CD4-positive, alpha-beta T cell treated with Interferon alpha-2 for 1 hour (primary cell): ENCODE measurements at regions not wholly inside any gene's neighbourhood (a gene's known extent, or its start where the extent isn't known, plus 50 kb on each side); places are given as distances from the start of the nearest gene placed in this dataset.
"Not testable (repeated sequence)": the region's sequence is repeated elsewhere in the genome, so short reads cannot be mapped to it uniquely, and the experiment has no call there.

Experiments used
- DNase-seq, 2 donors: peaks; one replicate each; pipeline ENCODE4 v3.0.0-alpha.2; 2020 to 2022

DNA sequence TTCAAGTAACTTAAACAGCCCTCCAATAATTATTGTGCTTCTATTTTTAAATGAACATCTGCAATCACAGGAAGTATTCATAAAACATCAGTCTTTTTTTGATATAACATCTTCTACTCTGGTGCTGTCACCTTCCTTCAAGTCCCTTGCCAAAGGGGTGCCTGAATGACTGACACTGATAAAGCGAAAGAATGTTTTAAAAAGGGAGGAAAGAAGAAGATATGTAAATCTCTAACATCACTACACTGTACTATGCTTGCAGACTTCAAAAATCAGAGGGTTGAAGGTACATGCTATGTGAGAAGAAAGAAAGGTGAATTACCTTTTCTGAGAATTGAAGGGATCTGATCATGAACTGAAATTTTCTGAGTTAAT lies 253.7 kb downstream of the ZPLD1 start:
- DNase-seq, result no peak

DNA sequence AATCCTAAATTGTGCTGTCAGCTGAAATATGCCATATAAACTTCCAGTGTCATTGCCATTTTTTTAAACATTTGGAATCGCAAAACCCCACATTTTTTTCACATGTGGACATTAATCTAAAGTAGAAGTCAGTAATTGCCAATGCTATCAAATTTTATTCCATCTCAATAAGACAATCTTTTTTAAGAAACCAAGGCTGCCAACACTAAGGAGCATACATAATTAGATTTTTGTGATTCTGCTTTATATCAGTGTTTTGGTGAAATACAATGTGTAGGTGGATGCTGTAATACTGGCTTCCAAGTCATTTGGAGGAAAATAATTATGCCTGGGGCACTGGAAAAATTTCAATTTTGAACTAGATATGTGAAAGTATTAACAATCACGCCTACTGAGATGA lies 256.7 kb downstream of the ZPLD1 start:
- DNase-seq, result no peak

DNA sequence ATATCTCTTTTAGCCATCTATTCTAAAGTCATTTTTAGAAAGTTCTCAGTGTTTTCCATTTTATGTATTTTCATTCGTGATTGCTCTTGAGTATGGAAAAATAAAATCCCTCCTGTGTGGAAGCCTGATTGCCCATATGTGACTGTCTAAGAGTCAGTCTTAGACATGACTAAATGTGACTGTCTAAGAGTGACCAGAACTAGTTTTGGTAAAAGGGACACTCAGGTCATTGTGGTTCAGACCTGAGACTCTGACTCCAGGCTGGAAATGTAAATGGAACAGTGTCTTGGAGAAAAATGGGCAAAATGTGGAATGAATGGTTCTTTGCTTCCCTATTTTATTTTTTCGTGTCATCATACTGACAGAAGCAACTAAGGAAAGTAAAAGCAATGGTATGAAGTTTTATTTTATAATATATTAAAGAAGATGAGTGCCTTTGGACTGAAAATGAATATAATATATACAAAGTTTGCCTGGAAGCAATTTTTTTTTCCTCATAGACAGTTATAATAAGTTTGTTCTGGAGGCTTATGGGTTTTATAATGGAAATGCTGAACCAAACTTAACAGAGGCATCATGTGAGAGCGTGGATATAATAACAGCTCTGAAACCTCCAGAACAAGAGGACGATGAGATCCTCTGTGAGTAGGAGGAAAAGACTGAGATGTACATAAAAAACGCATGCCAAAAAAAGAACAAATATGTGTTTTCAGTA lies 264.4 kb downstream of the ZPLD1 start:
- no peak for DNase-seq

DNA sequence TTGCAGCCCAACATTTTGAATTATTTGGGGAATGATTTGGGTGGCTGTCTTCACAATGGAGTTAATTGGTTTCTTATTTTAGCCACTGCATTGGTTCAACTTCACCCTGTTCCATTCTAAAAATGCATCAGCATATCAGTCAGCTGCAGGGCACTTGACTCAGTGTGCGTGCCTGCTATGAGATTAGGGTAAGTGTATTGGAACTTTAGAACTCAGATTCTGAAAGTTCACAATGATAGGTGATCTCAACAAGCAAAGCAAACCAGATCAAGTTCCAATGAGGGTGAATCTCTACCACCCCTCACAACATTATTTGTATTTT lies 265.0 kb downstream of the ZPLD1 start:
- DNase-seq, result no peak

DNA sequence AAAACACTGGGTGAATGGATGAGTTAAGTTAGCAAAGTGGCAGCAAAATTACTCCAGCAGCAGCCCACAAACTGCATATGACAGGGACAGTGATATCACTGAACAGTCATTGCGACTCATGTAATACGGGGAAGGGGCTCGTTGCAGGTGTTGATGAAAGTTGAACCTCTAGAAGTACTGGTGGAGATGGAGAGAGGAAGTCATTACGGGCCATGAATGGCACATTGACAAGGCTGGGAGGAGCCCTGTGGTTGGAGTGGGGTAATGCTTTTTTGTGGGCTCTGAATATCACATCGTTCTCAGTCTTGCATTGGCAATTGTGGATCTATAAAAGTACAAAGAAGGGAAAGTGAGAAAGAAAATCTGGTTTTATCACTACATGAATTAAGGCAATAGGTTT lies 278.1 kb downstream of the ZPLD1 start:
- DNase-seq, result no peak

DNA sequence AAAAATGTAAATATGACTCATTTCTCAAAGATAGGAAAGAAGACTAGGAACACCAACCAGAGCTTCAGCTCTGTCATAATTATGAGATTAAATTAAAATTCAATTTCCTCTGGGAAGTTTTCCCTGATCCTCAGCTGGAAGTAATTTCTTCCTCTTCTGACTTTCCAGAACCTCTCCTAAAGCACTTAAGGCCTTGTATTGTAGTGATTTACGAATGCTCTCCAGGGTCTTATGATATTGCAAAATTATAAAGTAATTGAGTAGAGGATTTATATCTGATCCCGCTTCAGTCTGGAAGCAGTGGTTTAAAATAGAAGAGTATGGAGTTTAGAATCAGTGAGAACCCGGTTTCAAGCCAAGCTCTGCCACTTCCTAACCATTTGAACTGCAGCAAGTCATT lies 279.8 kb downstream of the ZPLD1 start:
- no peak for DNase-seq

DNA sequence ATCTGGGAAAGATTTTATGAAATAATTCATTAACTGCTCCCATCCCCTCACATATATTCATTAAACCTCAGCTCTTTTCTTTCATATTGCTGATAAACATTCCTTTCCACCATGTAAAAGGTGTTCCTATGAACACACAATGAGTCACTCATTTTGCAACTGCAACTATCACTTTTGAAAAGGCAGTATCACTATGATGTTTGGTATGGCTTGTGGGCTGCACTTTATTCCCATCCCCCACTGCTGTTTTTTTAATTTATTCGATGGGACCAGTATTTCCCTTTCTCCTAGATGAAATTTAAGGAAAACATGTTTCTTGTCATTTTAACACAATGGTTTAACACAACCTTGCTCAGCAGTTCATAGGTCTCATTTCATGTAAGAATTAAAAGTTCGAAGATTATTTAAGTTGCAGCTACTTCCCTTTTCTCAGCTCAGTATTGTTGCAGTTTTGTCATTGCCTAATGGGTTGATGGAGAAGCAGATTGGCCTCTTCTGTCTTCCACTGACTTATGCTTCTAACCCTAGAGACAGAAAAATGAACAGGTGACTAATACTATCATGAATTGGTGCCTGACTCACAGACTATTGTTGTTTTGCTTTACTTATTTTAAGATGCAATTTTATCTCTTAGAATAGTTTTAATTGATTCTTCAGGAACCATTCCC lies 280.3 kb downstream of the ZPLD1 start:
- DNase-seq, result no peak

DNA sequence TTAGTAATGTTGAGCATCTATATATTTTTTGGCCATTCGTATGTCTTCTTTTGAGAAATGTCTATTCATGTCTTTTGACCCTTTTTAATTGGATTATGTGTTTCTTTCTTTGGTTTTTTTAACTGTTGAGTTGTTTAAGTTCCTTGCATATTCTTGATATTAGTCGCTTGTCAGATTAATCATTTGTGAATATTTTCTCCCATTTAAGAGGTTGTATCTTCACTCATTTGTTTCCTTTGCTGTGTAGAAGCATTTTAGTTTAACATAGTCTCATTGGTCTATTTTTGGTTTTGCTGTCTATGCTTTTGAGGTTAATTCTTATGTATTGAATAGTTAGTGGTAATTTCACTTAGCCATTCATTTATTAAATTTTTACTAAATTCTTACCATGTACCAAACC lies 283.8 kb downstream of the ZPLD1 start:
- no peak for DNase-seq

DNA sequence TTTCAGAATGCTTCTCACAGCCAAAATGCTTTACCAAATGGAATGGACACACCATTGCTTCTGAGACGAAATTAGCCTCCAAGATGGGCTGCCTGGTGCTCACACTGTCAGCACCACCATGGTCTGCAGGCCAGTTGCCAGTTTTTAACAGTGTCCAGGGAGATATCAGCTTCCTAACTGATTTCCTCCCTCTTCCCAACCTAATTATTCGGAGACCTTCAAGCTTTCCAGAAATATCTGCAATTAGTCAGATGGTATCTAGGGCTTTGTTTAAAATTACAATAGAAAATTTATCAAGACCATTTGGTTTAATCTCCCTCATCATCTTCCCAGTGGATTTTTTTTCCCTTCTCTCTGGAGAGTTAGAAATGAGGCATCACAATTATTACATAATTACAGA lies 287.5 kb downstream of the ZPLD1 start:
- DNase-seq, result no peak

DNA sequence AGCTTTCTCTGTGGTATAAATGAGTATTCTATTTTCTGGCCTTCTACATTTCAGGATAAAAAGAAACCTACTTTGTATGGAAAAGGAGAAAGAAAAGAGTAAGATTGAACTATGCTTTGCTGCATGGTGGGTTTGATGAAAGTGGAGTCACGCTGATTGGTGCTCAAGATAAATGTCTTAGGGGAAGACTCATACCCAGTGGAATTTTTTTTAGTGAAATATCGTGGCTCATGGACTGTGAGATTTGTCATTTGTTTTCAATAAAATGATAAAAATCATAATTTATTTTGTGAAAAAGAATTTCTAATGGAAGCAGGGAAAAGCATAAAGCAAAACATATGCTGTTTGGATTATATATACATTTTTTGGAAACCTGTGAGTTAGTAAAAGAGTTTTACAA lies 292.5 kb downstream of the ZPLD1 start:
- DNase-seq, result no peak

DNA sequence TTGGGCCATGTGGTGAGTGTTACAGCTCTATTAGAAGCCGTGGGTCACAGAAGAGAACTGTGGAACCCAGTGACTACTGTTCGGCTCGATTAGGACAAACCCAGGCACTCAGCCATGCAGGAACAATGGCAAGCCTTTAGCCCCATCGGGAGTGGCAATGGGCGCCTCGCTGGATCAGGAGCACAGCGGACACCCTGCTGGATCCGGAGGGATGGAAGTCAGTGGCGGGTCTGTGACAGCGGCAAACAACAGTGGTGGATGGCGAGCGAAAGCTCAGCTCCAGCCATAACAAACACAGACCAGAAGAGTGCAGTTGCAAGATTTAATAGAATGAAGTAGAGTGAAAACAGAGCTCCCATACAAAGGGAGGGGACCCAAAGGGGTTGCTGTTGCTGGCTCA lies 297.8 kb downstream of the ZPLD1 start:
- not testable (repeated sequence) for DNase-seq

DNA sequence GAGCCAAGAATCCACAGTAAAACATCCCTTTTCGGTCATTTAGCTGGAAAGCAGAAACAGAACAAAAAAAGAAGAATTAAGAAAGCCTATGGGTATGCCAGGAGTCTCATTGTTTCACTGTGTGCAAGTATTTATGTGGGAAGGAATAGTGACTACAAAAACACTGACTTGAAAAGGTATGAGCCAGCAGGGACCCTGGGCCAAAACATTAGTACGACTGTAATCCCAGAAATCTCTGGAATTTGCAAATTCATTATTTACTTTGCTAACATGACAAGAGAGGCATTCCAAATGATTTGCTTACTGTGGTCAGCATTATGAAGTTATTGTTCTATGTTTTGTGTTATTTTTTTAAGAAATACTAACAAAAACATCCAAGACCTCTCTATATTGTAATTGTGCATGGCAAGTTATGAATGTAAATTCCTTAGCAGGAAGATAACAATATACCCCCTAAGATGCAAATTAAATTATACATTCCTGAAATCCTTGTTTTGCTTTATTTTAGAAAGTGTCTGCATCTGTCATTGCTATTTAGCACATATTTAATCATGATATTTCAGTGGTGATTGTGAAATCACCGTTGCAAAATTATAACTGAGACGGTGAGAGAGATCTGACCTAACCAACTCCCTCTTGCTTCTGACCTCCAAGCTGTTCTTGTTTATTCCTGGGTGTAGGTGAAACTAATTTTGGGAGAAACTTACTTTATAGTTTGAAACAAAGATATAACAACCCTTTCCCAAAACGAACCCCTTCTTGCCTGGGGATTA lies 299.2 kb downstream of the ZPLD1 start:
- no peak for DNase-seq

DNA sequence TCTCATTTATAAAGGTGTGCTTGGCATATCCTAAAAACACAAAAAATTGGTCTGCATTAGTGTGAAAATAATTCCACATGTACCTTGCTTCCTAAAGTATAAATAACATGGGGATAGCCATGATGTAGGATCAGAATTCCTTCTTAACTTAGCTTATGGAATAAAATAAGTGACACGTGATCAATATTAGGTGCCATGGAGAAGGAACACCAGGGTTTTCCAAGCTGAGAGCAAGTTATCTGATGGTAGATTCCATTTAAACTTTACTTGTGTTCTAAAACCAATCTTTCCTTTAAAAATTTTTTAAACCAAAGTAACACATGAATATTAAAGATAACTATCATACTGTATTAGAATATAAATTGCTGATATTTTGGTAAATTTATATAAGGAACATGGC lies 300.5 kb downstream of the ZPLD1 start:
- DNase-seq, result no peak

DNA sequence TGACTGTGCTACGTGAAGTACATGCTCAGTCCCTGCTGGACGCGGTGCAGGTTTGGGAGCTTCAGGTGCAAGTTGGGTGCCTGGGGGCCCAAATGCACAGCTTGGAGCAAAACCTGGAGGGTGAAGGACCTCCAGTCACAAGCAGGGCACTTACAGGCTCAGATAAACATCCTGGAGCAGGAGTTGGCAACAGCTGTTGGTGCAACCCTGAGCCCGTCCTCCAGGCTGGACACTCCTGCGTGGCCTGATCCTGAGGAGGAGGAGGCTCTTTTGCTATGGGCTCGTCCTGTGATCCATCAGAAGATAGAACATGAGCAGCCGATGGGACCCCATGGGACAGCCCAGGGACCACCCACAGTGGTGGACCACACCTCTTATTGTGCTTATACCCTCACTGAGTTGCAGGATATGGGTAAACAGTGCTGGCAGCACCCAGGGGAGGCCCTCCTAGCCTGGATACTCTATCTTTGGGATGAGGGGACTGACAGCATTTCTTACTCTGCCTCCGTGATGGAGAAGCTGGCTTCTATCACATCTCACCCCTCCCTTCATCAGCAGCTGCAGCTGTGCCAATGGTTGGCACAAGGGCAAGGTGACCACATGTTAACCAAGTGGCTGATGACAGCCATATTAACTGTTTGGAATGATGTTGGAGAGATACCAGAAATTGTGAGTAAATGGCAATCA lies 301.6 kb downstream of the ZPLD1 start:
- DNase-seq, result no peak

DNA sequence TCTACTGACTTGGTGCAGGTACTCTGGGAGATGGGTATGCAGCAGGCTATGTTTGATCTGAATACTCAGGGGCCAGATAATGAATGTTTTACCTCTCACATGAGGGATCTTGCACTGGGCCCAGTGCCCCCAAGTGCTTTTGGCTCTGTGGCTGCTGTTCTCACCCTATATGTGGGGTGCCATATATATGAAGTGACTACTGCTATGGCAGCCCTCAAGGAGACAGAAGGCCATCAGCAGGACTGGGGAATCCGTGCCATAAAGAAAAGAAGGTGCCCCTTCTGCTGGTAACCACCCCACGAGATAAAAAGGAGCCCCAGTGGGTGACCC lies 302.1 kb downstream of the ZPLD1 start:
- no peak for DNase-seq

DNA sequence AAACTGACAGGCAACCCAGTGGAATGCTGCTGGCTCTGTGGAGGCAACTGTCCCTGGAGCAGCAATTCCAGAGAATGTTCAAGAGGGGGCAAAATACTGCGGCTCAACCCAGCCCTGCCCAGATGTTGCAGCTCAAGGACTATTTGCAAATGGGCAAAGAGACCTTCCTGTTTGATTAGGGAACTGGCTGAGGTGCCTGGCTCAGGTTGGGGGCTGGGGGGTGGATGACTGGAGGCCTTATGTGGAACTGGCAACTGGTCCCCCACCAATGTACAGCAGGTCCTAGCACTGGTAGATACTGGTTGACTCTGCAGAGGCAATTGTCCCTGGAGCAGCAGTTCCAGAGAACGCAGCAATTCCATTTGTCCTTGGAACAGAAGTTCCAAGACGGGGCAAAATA lies 302.5 kb downstream of the ZPLD1 start:
- DNase-seq, result no peak

DNA sequence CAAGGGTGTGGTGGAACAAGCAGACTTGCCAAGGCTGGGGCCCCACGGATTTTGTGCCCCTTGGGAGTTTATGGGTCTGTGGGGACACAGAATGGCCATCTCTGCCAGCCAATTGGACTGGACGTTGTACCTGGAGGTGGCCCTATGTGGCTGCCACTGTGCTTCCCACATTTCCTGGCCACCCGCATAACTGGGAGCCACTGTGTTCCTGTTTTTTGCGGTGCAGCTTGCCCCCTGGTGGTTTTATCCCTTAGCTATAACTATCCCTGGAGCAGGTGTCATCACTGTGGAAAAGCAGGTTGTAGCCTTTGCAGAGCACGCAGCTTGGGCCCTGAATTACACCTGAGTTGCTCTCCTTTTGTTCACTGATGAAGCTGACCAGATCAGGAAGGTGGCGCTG lies 306.3 kb downstream of the ZPLD1 start:
- DNase-seq, result no peak

DNA sequence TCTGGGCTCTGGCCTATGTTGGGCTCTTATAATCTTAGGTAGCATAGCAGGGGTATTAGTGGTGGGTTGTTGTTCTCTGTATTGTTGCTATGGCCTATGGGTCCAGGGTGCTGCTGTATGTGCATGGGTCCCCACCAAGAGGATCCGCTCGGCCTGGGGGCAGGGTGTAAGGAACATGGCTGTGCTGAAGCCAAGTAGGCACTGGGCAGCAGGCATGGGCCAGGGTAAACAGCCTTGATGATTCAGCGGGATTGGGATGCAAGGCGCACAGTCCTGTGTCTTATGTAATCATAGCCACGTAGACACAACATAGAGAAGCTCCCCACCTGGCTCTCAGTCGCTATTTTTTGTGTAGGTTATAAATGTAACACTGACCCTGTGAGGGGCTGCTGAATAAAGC lies 306.9 kb downstream of the ZPLD1 start:
- DNase-seq, result no peak

DNA sequence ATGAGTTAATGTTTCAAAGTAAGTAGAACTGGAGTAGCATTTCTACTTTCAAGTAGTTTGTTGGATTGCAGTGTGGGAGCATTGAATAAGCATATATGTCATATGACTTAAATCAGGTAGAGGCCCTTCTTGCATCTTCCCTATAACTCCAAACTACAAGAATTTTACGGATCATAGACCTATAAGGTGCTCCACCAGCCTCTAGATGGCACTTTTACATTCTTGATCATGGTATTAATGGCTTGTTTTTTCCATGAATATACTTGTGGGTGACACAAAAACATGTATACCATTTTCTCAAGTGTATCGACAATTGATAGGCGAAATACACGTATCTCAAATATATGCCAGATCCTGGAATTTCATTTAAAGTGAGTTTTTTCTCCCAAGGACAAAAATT lies 311.1 kb downstream of the ZPLD1 start:
- DNase-seq, result no peak

DNA sequence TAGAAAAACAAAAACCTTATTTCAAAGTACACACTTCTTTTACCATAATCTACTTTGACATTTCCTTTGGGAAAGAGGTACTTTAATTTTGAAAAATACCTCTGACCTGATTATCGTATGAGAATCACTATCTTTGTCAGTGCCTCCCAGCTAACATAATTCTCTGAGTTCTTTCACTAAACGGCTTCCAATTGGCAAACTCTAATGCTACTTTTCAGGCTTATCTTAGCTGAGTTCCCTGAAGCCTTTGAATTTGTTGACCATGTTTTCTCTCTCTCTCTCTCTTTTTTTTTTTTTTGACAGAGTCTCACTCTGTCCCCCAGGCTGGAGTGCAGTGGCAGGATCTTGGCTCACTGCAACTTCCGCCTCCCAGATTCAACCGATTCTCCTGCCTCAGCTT lies 312.8 kb downstream of the ZPLD1 start:
- DNase-seq, result no peak

DNA sequence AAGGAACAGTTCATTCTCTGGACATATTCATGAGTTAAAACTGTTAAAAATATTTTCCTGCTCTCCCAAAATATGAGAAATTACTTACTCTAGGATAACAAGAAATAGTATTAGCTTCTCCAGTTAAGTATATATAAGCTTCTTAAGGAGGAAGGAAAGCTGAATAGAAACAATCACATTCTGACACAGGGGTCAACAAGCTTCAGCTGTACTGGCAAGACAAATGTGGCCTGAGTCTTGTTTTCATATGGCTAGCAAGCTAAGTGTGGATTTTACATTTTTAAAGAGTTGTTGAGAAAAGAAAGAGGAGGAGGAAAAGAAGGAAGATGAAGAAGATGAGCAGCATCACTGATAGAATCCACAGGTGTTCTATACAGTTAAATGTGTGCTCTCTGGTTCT lies 313.8 kb downstream of the ZPLD1 start:
- DNase-seq, result no peak

DNA sequence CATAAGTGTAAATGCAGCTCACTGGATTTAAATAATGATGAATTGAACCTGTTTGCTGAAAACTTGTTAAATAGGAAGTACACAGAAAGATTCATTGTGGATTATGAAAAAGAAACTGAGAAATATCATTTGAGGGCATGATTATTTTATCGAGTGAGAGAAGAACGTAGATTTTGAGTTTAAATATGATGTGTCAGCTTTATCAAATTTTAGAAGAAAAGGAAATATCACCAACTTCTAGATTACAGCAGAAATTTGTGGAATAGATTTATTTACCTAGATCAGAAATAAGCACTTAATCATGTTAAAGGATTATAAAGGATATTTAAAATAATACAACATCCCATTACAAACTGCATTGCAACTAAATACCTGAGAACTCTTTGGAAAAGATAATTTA lies 315.5 kb downstream of the ZPLD1 start:
- no peak for DNase-seq

DNA sequence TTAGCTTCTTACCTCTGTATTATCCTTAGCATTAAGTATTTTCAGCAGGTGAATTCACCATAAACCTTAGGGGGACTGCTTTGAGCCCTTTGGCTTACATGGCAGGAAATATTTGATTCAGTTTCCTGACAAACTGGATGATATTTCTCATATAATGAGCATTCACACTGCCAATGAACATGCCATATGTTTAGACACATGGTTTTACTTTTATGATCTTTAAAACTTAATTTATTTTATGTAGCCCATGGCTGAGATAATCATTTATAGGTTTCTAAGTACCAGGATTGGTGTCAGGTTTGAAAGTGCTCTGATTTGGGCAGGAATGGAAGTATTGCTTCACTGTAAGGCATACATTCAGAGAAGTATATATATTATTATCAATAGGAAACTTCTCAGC lies 319.1 kb downstream of the ZPLD1 start:
- DNase-seq, result no peak

DNA sequence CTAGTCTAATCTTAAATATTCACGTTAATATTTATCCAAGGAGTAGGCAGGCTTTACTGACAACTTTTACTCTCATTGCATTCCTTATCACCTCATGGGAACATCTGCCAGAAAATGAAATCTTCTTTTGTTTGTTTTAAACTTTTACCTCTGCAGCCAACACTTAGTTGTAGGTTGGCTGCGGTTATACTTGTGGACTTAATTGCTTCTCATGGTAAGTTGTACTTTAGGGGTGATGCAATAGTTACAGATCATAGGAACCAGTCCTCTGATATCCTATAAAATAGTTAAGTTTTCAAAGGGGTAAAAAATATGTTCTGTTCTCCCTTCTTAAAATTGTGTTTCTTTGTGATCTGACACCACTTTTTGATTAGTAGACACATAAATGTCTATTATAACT lies 321.9 kb downstream of the ZPLD1 start:
- no peak for DNase-seq
